CD4-positive, CD25-positive, alpha-beta regulatory T cell (primary cell): ENCODE measurements at regions not wholly inside any gene's neighbourhood (a gene's known extent, or its start where the extent isn't known, plus 50 kb on each side); places are given as distances from the start of the nearest gene placed in this dataset.

Experiments used
- ATAC-seq, 2 donors: fragments of 150-1000 bp; cut with Tn5 transposase; one replicate each; pipeline ENCODE4 v1.10.0; 2021; ENCODE audit warnings: low read depth in 2 of 2, moderate number of reproducible peaks in 2 of 2, moderate library complexity in 1 of 2
- DNase-seq, 3 donors: peaks; one replicate each; pipeline versions ENCODE4 v3.0.0 to v3.0.0-alpha.2; 2012 to 2022; ENCODE audit warnings: mixed read lengths in 1 of 3
- H3K27ac ChIP-seq: one replicate; pipeline ENCODE4 v1.7.0; 2013; ENCODE audit warnings: mild to moderate bottlenecking, low read length; ENCODE audit not compliant: insufficient read depth, poor library complexity, severe bottlenecking
- H3K27me3 ChIP-seq: one replicate; pipeline ENCODE4 v1.7.0; 2013; ENCODE audit warnings: low read length; ENCODE audit not compliant: control insufficient read depth, insufficient read depth
- H3K36me3 ChIP-seq: one replicate; pipeline ENCODE4 v1.7.0; 2013; ENCODE audit warnings: mild to moderate bottlenecking, low read length, moderate library complexity; ENCODE audit not compliant: control insufficient read depth, insufficient read depth
- H3K4me1 ChIP-seq: 2 replicates; pipeline ENCODE4 v1.7.0; 2013; ENCODE audit warnings: mild to moderate bottlenecking, low read length; ENCODE audit not compliant: insufficient read depth, control insufficient read depth, poor library complexity, severe bottlenecking
- H3K4me3 ChIP-seq: one replicate; pipeline ENCODE4 v1.7.0; 2013; ENCODE audit warnings: low read depth, mild to moderate bottlenecking, low read length, moderate library complexity
- H3K9me3 ChIP-seq, 2 experiments: 1 replicate in 1 of 2; 2 replicates in 1 of 2; pipeline ENCODE4 v1.7.0; 2013; ENCODE audit warnings: low read length in 2 of 2, mild to moderate bottlenecking in 1 of 2, moderate library complexity in 1 of 2; ENCODE audit not compliant: control insufficient read depth in 2 of 2
- H3K27ac Mint-ChIP-seq, 3 donors: one replicate each; pipeline ENCODE4 v1.8.0; 2020 to 2022; ENCODE audit warnings: mild to moderate bottlenecking in 3 of 3, mixed read lengths in 3 of 3, moderate library complexity in 2 of 3
- H3K27me3 Mint-ChIP-seq: one replicate; pipeline ENCODE4 v1.8.0; 2022; ENCODE audit warnings: mild to moderate bottlenecking, mixed read lengths
- H3K36me3 Mint-ChIP-seq: one replicate; pipeline ENCODE4 v1.8.0; 2020; ENCODE audit warnings: mixed read lengths
- H3K4me1 Mint-ChIP-seq, 4 donors: one replicate each; pipeline ENCODE4 v1.8.0; 2020 to 2022; ENCODE audit warnings: mixed read lengths in 4 of 4, mild to moderate bottlenecking in 1 of 4
- H3K4me3 Mint-ChIP-seq, 4 donors: one replicate each; pipeline ENCODE4 v1.8.0; 2020 to 2022; ENCODE audit warnings: mild to moderate bottlenecking in 4 of 4, mixed read lengths in 4 of 4, moderate library complexity in 3 of 4
- H3K9me3 Mint-ChIP-seq, 7 donors: one replicate each; pipeline ENCODE4 v1.8.0; 2020 to 2022; ENCODE audit warnings: mixed read lengths in 7 of 7, mild to moderate bottlenecking in 3 of 7, moderate library complexity in 2 of 7

GRCh38 chr10:130483691-130484467 is 347.7 kb downstream of the GLRX3 start:
- ATAC-seq (no peak), DNase-seq (no peak)
- Histone ChIP-seq H3K9me3 (no peaks in the 10 kb centered on the region), H3K36me3 (no peaks in the 10 kb centered on the region), H3K4me1 (no peaks in the 10 kb centered on the region), H3K27ac (no peak overlapping the region), H3K4me3 (no peak overlapping the region), H3K27me3 (no peaks in the 10 kb centered on the region)
- H3K27me3 Mint-ChIP-seq = no peaks in the 10 kb centered on the region
- H3K36me3 Mint-ChIP-seq = no peaks in the 10 kb centered on the region
- no peak overlapping the region for H3K4me3 Mint-ChIP-seq
- H3K27ac Mint-ChIP-seq = no peak overlapping the region
- H3K9me3 Mint-ChIP-seq = peaks cover 0 to 2% (median 0%) of the 10 kb centered on the region in 7 donors
- no peaks in the 10 kb centered on the region for H3K4me1 Mint-ChIP-seq

GRCh38 chr10:130484468-130485180 is 348.4 kb downstream of the GLRX3 start:
- no peaks in the 10 kb centered on the region for H3K4me1 Mint-ChIP-seq
- DNase-seq = no peak

GRCh38 chr10:130485236-130485957 is 349.2 kb downstream of the GLRX3 start:
- H3K27me3 Mint-ChIP-seq = no peaks in the 10 kb centered on the region
- no peak for DNase-seq

More at GRCh38 chr10:130484468-130485180, 348.4 kb downstream of the GLRX3 start:
- Mint-ChIP-seq H3K36me3 (no peaks in the 10 kb centered on the region), H3K9me3 (peaks cover 0 to 2% (median 0%) of the 10 kb centered on the region in 7 donors), H3K4me3 (no peak overlapping the region), H3K27me3 (no peaks in the 10 kb centered on the region), H3K27ac (no peak overlapping the region)
- Histone ChIP-seq H3K9me3 (no peaks in the 10 kb centered on the region), H3K4me3 (no peak overlapping the region), H3K36me3 (no peaks in the 10 kb centered on the region), H3K27me3 (no peaks in the 10 kb centered on the region), H3K4me1 (no peaks in the 10 kb centered on the region), H3K27ac (no peak overlapping the region)
- no peak for ATAC-seq

GRCh38 chr10:130485958-130486895 is 350.0 kb downstream of the GLRX3 start:
- Mint-ChIP-seq H3K36me3 (no peaks in the 10 kb centered on the region), H3K9me3 (peaks cover 0 to 4% (median 0%) of the 10 kb centered on the region in 7 donors), H3K27me3 (no peaks in the 10 kb centered on the region), H3K4me3 (no peak overlapping the region), H3K4me1 (no peaks in the 10 kb centered on the region), H3K27ac (no peak overlapping the region)
- H3K4me3 ChIP-seq = no peak overlapping the region
- H3K36me3 ChIP-seq = no peaks in the 10 kb centered on the region
- H3K4me1 ChIP-seq = no peaks in the 10 kb centered on the region
- no peaks in the 10 kb centered on the region for H3K27me3 ChIP-seq
- H3K9me3 ChIP-seq = no peaks in the 10 kb centered on the region
- DNase-seq (no peak), ATAC-seq (no peak)
- H3K27ac ChIP-seq = no peak overlapping the region

More at GRCh38 chr10:130485236-130485957, 349.2 kb downstream of the GLRX3 start:
- no peaks in the 10 kb centered on the region for H3K36me3 ChIP-seq
- no peak overlapping the region for H3K27ac ChIP-seq
- no peak overlapping the region for H3K4me3 ChIP-seq
- Mint-ChIP-seq H3K36me3 (no peaks in the 10 kb centered on the region), H3K27ac (no peak overlapping the region), H3K9me3 (peaks cover 0 to 3% (median 0%) of the 10 kb centered on the region in 7 donors), H3K4me3 (no peak overlapping the region), H3K4me1 (no peaks in the 10 kb centered on the region)
- no peaks in the 10 kb centered on the region for H3K27me3 ChIP-seq
- H3K9me3 ChIP-seq = no peaks in the 10 kb centered on the region
- no peaks in the 10 kb centered on the region for H3K4me1 ChIP-seq
- ATAC-seq = no peak

- Histone ChIP-seq H3K36me3 (no peaks in the 10 kb centered on the region), H3K27me3 (no peaks in the 10 kb centered on the region), H3K4me1 (no peaks in the 10 kb centered on the region), H3K9me3 (no peaks in the 10 kb centered on the region), H3K4me3 (no peak overlapping the region), H3K27ac (no peak overlapping the region)
- no peak overlapping the region for H3K4me3 Mint-ChIP-seq
- H3K27ac Mint-ChIP-seq = no peak overlapping the region
- DNase-seq (no peak), ATAC-seq (no peak)
- H3K27me3 Mint-ChIP-seq = no peaks in the 10 kb centered on the region
- no peaks in the 10 kb centered on the region for H3K4me1 Mint-ChIP-seq
- H3K36me3 Mint-ChIP-seq = no peaks in the 10 kb centered on the region
- peaks cover 0 to 4% (median 0%) of the 10 kb centered on the region in 7 donors for H3K9me3 Mint-ChIP-seq
These were observed 350.7 kb downstream of the GLRX3 start for GRCh38 chr10:130486906-130487305.

- H3K9me3 ChIP-seq = no peaks in the 10 kb centered on the region
- no peaks in the 10 kb centered on the region for H3K4me1 Mint-ChIP-seq
- H3K36me3 Mint-ChIP-seq = no peaks in the 10 kb centered on the region
- no peak for ATAC-seq
- no peak overlapping the region for H3K4me3 ChIP-seq
- H3K27me3 ChIP-seq = no peaks in the 10 kb centered on the region
- H3K27ac Mint-ChIP-seq = no peak overlapping the region
- H3K27ac ChIP-seq = no peak overlapping the region
- H3K36me3 ChIP-seq = no peaks in the 10 kb centered on the region
- H3K4me1 ChIP-seq = no peaks in the 10 kb centered on the region
- H3K9me3 Mint-ChIP-seq = peaks cover 0 to 4% (median 0%) of the 10 kb centered on the region in 7 donors
- no peak overlapping the region for H3K4me3 Mint-ChIP-seq
- no peaks in the 10 kb centered on the region for H3K27me3 Mint-ChIP-seq
- no peak for DNase-seq
These were observed 351.4 kb downstream of the GLRX3 start for GRCh38 chr10:130487566-130487965.

GRCh38 chr10:130489891-130490290 is 353.7 kb downstream of the GLRX3 start:
- Histone ChIP-seq H3K4me3 (no peak overlapping the region), H3K4me1 (no peaks in the 10 kb centered on the region), H3K9me3 (no peaks in the 10 kb centered on the region), H3K27me3 (no peaks in the 10 kb centered on the region), H3K27ac (no peak overlapping the region), H3K36me3 (no peaks in the 10 kb centered on the region)
- Mint-ChIP-seq H3K36me3 (no peaks in the 10 kb centered on the region), H3K27me3 (no peaks in the 10 kb centered on the region), H3K27ac (no peak overlapping the region), H3K9me3 (peaks cover 0 to 4% (median 0%) of the 10 kb centered on the region in 7 donors), H3K4me1 (no peaks in the 10 kb centered on the region), H3K4me3 (no peak overlapping the region)
- ATAC-seq = no peak
- no peak for DNase-seq
